WI38 (cell line): ENCODE measurements at regions not wholly inside any gene's neighbourhood (a gene's known extent, or its start where the extent isn't known, plus 50 kb on each side); places are given as distances from the start of the nearest gene placed in this dataset.

Experiments
- H3K4me3 ChIP-seq: 2 replicates; pipeline ENCODE4 v1.5.1; 2011; ENCODE audit warnings: low read depth, mild to moderate bottlenecking, control low read depth, low read length
- TF ChIP-seq, protein P1 (sequence below): IDR thresholded peaks from 2 replicates; pipeline ENCODE4 v1.5.1; 2012; ENCODE audit warnings: low read depth, mild to moderate bottlenecking, control low read depth, low read length

DNA sequence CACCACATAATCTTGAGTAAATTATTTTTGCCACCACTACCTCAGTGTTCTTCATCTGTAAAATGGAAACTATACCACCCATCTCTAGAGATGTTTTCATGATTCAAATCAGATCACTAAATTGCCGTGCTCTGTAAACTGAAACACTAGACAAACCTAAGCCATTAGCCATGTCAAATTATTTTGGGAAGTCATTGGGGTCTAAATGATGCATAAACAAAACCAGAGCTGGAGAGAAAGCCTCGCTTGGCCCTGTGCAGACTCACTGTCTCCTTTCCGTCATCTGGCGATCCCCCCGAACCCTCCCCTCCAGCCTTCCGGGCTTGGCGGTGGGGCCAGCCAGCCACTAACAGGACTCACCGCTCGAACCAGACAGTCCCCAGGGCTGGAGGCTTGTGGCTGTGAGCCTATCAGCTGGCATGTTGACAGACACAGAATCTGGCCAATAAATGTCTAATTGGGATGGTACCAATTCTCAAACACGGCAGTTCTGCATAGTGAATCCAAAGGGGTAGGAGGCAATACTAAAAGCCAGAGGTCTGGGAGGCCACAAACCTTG, 256.5 kb downstream of the SEC61B start:
- H3K4me3 ChIP-seq = no peak overlapping the region
- TF ChIP-seq, protein P1, sequence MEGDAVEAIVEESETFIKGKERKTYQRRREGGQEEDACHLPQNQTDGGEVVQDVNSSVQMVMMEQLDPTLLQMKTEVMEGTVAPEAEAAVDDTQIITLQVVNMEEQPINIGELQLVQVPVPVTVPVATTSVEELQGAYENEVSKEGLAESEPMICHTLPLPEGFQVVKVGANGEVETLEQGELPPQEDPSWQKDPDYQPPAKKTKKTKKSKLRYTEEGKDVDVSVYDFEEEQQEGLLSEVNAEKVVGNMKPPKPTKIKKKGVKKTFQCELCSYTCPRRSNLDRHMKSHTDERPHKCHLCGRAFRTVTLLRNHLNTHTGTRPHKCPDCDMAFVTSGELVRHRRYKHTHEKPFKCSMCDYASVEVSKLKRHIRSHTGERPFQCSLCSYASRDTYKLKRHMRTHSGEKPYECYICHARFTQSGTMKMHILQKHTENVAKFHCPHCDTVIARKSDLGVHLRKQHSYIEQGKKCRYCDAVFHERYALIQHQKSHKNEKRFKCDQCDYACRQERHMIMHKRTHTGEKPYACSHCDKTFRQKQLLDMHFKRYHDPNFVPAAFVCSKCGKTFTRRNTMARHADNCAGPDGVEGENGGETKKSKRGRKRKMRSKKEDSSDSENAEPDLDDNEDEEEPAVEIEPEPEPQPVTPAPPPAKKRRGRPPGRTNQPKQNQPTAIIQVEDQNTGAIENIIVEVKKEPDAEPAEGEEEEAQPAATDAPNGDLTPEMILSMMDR = no peak

DNA sequence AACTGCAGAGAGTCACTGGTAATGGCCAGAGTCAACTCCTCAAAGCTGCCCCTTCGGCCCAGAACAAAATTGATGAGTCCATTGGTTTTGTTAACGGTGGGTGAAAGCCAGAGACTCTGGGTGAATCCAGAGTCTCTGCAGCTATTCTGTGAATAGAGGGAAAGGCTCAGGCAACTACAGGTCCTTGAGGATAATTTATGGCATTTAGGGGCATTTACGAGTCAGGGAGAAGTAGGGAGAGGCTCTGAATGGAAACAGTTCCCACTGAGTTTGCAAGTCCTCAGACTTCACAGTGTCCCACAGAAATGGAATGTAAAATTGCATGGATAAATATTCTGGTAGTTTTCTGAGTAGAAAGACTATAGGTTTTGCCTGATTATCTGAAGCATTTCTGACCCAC, 257.8 kb downstream of the SEC61B start:
- H3K4me3 ChIP-seq = no peak overlapping the region
- TF ChIP-seq, protein P1 = no peak

DNA sequence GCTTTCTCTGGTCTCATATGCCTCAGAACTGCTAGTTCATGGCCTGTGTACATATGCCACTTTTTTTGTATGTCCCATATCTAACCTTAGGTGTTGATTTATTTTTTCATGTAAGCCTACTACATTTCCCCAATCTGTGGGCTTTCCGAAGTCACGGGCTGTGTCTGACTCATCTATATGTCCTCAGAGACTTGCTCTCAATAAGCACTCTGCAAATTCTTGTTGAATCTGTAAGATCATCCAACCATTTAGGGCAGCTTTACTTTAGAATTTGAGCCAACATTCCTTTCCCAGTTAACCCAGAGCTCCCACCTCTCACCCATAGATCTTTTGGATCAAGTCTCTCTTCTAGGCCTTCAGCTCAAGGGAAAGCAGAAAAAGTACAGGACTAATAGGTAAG, 263.4 kb downstream of the SEC61B start:
- TF ChIP-seq, protein P1 = no peak

DNA sequence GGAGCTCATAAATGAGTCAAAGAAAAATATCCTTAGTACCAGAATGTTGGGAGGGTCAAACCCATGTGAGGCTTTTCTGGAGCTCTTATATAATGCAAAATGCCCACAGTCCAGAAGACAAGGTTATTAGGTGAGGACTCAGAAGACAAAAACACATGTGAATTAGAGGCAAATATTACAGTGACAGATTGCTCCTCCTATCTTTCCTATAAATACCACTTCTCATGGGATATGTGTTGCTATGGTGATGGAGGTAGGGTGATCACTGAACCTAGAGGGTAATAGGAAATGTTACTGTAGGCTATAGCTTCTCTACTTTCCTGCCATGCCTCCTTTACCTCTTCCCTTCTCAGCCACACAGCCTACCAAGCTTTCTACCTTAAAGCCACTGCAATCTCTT, 264.6 kb downstream of the SEC61B start:
- no peak overlapping the region for H3K4me3 ChIP-seq
- TF ChIP-seq, protein P1 = no peak

More for the DNA sequence above, 263.4 kb downstream of the SEC61B start:
- H3K4me3 ChIP-seq = no peak overlapping the region

DNA sequence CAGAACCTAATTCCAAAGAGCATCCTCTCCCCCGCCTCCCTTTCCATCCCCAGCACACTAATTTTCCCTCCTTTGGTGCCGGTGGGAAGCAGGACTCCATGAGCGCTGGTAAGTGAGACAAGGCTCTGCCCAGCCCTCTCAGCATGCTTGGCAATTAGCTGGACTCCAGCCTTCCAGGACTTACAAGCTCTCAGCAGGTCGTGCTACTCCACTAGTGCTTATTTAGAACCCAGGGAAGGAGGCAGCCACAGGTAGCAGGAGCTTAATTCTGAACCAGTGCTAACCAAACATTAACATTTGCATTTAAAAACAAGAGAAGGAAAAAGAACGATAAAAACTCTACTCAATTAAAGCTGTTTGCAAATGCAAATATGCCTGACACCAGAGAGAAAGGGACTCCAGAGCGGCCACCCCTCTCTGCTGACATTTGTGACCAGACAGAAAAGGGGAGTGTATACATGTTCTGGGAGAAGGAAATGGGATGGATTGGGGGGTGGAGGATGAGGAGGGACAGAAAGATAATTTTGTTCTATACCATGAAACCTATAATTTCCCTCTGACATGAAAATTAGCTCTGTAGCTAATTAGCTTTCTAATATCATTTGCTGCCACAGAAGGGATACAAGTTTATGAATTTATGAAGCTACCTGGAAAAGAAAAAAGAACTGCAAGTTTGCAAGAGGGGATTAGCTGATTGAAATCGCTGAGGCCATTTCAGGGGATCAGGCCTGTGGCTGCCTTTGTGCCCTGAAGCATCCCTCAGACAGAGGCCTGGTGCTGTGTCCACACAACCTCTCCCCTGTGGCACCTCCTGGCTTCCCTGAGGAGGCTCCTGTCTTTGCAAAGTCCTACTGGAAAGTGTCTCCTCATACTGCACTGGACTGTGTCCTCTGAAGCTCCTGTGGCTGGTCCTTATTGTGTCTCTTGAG, 266.3 kb downstream of the SEC61B start:
- no peak overlapping the region for H3K4me3 ChIP-seq
- TF ChIP-seq, protein P1 = no peak

DNA sequence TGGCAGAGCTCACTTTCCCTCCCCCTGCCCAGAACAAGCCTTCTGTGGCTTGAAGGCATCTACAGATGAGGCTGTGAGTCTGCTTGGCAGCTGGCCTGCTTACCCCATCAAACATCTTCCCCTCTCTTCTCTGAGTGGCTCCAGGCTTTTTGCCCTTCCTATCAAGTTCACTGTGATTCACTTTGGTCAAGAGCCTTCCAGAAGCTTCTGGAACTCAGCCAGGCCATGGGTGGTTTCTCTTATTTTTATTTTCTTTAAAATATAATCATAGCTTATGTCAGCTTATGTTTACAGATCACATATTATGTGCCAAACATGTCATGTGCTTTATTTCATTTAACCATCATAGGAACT, 267.0 kb downstream of the SEC61B start:
- TF ChIP-seq, protein P1 = no peak
- H3K4me3 ChIP-seq = no peak overlapping the region

DNA sequence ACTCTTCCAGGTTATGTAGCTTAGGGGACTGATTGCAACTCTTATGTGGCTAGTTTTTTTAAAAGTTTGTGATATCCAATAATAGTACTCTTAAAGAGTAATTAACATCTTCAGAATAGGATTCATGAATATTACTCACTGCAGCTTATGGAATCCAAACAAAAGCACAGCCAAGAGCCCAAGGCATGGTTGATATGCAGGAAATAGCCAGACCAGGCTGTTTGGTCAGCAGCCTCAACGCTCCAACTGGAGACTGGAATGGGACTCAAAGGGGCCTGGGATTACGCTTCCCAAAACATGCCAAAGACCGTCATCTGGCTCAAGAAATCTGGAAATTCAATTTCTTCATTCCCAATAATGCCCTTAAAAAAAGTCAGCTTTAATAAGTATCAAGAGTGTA, 268.6 kb downstream of the SEC61B start:
- TF ChIP-seq, protein P1 = no peak
- no peak overlapping the region for H3K4me3 ChIP-seq
